Stimulated activated CD4-positive, alpha-beta T cell treated with anti-CD3 and anti-CD28 coated beads, Interleukin-1b, Interleukin-23, amount 100 ng/mL, for 4 hours (primary cell): ENCODE measurements at regions not wholly inside any gene's neighbourhood (a gene's known extent, or its start where the extent isn't known, plus 50 kb on each side); places are given as distances from the start of the nearest gene placed in this dataset.
"Not testable (repeated sequence)": the region's sequence is repeated elsewhere in the genome, so short reads cannot be mapped to it uniquely, and the experiment has no call there.

Source experiments
- DNase-seq, 2 donors: peaks; one replicate each; pipeline ENCODE4 v3.0.0-alpha.2; 2020; ENCODE audit warnings: low read depth in 2 of 2

DNA sequence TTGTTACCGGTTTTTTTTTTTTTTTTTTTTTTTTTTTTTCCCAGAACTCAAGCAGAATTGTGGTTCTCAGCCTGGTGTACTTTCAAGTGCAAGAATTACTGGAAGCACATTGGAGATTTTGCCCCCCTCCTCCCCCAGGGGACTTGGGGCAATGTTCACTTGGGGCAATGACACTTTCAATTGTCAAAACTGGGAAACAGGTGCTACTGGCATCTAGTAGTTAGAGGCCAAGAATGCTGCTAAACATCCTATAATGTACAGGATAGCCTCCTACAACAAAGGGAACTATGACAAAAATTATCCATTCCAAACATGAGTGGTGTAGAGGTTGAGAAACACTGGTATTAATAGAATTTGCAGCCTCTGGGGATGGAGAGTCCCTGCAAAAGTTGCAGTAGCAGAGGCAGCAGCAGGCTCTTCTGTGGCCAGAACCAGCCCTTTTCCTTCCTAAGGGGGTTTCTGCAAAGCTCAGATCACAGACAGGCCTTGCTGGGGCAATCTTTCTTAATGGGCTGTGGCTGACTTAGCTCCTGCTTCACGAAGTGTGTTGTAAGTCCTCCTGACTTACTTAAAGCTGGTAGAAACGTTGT is 144.3 kb upstream of the MRPS22 start:
- no peak for DNase-seq

DNA sequence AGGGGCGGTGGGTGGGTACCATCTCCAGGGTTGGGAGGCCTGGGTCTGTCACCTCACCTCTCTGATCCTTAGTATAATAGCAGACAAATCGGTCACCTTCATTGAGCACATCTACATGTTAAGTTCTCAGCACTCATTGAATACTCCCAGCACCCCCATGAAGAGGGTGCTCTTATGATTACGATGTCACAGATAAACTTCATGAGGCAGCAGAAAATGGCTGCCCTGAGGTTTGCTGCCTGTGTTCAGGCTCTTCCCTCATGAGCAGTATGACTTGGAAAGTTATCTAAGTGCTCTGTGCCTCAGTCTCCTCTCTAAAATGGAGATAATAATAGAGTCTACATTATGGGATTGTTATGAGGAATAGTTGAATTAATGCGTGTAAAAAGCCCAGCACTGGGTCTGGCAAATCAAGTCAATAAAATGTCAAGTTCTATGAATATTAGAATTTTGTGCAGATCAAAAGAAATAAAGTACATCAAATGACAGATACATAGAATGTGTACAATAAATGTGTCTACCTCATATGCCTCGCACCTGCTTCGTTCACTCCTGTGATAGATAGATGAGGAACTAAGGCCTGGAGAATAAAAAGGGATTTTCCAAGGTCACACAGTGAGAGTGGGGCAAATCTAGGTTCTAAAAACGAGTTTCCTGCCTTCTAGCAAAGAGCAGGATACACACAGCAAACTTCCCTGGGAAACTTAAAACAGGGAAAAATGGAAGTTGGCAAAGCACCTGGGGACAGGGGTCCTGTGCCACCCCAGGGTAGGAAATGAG is 142.2 kb upstream of the MRPS22 start:
- DNase-seq = no peak

DNA sequence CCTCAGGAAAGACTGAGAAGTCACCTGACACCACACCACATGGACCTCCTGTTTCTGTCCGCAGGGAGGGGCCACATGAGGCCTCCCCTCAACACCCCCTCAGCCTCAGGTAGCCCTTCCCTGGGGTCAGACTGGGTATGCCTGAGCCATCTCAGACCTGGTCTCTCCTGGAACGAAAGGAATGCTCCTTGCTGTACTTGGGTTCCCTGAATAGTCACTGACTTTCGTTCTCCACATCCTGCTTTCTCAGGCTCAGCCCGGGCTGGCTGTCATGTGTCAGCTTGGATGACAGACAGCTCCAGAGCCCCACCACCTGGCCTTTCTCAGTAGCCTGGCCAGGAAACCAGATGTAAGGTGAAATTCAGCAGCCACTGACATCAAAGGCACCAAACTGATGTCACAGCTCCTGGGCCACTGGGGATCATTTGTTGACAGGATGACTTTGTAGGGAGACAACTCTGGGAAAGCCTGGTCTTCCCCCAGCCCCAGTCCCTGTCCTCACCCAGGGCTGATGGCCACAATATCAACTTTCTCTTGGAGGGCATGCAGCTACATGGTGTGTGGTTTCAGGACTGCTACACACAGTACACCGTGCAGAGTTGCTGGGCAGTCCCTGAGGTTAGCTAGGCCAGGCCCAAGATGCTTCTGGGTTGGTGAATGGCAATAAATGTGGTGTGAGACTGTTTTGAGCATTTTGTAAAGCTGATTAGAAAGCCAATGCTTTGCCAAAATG is 141.4 kb upstream of the MRPS22 start:
- no peak for DNase-seq

DNA sequence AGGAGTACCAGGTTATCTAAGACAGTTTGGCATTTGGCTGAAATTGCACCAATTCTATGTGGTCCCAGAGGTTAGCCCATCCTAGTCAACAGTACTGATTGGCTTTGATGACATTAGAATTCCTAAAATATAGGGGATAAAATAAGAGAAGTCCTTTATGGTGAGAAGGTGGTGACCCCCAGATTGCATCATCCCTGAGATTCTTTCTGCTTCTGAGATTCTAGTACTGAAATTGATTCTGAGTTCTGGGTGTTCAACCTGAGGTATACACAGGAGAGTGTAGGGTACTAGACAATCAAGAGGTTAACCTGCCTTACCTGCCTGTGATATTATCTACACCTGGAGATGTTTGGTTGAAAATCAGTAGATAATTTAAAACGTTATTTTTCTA is 140.9 kb upstream of the MRPS22 start:
- no peak for DNase-seq

DNA sequence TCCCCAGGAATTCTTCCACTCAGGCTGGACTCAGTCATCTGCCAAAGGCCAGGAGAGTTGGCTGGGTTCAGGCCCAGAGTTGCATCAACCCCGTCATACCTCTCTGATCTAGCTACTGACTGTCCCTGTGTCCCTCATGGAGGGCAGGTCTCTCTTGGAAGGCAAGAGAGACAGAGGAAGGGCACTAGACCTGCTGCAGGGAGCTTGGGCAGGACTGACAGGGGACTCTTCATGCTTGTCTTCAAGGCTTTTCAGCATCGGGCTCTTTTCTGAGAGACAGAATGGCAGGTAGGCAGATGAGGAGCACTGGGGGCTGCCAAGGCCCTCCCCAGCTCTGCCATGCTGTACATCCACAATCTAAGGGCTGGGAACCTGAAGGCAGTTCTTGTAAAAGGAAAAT is 140.1 kb upstream of the MRPS22 start:
- no peak for DNase-seq

DNA sequence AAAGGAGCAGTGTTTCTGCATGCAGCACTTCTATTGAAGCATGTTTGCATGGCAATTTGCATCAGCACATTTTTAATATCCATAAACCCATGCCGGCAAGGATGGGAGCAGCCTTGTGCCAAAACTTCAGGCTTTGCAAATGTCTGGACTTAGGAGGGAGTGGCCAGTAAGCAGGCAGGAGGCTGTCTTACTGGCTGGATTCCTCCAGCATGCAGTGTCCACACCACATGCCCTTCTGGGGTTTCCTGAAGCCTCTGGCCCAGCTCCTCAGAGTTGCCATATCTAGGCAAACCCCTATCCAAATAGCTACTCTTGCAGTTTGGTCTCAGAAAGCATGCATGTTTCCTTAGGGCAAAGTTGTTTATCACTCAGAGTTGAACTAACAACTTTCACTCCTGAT is 139.1 kb upstream of the MRPS22 start:
- no peak for DNase-seq

DNA sequence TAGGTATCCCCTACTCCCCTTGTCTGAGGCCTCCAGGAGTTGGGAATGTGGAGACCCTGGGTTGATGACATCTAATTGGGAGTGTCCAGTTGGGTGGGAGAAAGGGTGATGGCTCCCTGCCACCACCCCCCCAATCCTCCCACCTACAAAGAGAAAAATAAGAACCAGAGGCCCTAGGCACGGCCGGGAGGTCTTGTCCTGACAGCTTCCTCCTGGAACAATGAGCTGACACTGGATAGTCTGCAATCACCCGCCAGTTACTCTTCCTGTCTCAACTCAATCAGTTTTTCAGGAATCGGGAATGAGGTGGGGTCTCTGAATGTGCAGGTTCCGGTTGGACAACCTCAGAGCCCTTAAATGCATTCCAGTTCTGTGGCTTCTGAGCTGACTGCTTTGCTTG is 129.9 kb upstream of the MRPS22 start:
- DNase-seq = no peak

DNA sequence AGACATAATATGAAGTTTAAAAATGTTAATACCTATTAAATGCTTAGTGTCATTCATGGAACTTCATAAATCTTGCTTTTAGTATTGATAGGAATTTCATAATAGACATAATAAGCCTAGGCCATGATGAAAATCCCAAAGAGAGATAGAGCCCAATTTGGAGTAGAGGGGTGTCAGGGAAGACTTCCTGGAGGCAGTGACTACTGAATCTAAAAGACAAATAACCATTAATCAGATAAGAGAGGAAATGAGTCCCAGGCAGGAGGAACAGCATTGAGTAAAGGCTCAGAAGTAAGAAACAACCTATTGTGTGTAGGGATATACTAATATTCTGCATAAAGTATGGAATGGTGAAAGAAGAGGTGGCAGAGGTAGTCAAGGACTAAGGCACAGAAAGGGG is 126.9 kb upstream of the MRPS22 start:
- DNase-seq = no peak

DNA sequence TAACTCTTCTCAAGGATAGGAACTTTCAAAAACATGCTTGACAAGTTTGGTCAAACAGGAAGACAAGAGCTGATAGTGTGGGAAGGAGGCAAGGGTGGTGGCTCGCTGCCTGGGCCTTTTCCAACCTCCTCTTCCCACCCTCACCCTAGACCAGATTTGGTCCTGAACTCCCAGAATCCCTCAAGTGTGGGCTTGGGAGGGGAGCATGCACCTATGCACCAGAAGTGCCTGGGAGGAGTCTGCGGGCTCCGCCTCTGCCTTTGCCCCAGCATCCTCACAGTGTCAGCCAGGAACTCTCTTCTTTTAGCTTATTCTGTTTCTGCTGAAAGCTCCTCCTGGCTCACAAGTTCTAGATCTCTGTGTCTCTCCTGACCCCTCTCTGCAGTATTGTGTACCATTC is 126.2 kb upstream of the MRPS22 start:
- DNase-seq = no peak

DNA sequence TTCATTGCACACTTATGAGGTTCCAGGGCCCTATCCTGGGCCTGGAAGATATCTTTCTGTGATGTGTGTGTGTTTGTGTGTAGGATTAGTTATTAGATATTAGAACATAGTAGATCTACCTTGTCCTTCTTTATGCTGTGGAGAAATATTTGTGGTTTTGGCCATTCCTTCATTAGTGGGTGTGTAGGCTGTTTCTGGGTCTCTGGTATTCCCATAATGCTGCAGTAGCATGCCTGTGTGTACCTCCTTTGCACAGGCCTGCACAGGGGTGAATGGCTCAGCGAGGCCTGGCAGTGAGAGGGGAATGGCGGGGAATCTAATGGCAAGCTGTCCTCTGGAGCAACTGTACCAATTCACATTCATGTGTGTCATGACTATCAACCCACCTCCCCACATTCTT is 125.8 kb upstream of the MRPS22 start:
- no peak for DNase-seq

DNA sequence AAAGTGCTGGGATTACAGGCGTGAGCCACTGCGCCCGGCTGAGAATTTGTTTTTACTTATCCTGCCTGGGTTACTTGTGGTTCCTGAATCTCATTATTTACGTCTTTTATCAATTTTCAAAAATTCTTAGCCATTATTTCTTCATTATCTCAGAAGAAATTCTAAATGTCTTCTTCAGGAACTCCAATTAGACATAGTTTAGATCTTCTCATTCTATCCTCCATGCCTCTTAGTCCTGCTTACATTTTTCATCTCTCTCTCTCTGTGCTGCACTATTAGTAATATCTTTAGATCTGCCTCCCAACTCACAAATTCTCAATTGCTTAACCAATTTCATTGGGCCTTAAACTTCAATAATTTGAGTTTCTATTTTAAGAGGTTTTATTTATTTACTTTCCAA is 124.4 kb upstream of the MRPS22 start:
- DNase-seq = no peak

DNA sequence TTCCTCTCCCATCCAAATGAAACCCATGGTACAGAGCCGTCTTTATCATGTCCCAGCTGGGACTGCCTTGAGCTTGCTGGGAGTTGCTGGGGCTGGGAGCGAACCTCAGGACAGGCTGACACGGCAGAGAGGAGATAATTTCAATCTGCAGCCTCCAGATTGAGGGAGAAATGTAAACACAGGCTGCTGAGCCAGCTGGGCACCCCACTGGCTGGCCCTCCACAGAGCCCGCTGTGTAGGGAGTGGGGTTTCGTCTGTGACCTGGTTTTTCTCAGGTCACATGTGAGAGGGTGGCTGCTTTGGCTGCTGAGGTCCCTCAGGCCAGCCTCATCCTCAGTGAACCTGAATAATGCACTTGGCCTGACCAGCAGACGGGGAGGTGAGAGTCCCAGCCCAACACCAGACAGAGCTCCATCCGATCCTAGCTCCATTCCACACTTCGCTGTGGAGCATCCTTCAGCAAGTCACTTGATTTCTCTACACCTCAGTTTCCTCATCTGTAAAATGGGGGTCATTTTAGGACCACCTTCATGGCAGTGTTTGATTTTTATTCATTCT is 121.6 kb upstream of the MRPS22 start:
- no peak for DNase-seq

DNA sequence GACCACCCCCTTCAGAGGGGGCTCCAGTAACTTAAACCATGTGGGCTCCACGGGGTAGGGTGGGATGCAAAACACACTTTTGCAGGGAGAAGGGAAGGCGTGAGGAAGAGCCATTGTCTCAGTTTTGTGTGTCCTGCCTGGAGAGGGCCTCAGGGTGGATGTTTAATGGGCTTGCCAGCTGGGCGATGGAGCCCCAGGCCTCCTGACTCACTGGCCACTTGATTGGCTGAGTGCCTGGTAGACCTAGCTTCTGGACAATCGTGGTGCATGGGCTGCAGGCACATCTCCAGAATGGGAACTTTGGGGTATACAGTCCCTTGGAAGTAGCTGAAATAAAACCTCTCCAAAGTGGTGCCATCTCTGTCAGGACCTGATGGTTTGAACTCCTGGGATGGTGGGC is 118.3 kb upstream of the MRPS22 start:
- DNase-seq = no peak

DNA sequence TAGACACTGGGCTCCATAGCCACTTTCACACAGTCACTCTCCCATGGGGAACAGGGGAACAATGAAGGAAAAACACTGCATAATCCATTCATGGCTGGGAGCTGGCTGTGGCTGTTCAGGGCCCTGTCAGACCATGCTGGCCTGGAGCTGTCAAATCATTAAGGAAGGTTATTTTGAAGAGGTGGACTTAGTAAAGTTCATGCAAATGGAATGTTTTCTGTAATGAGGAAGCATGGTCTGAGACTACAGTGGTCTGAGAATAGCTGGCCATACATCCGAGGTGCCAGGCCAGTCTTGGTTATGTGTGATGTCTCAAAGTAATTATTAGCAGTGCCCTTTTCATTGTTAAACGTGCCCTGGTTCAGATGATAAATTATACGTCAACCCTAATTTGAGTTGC is 117.1 kb upstream of the MRPS22 start:
- no peak for DNase-seq

DNA sequence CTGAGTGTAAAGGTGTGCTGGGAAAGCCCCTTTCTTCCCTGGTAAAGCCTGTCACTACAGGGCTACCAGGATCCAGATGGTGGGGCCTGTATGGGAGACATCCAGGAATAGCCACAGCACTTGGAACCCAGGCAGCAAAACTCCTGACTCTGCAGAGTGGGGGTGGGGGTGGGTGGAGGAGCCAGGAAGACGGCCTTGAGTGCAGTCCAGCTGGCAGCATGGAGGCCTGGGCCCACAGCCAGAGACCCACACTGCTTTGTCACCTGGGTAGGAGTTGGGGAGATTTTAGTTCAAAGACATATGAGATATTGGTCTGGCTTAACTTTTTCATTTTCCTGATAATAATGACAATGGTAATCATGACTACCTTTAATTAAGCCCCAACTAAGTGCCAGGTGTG is 116.7 kb upstream of the MRPS22 start:
- no peak for DNase-seq

DNA sequence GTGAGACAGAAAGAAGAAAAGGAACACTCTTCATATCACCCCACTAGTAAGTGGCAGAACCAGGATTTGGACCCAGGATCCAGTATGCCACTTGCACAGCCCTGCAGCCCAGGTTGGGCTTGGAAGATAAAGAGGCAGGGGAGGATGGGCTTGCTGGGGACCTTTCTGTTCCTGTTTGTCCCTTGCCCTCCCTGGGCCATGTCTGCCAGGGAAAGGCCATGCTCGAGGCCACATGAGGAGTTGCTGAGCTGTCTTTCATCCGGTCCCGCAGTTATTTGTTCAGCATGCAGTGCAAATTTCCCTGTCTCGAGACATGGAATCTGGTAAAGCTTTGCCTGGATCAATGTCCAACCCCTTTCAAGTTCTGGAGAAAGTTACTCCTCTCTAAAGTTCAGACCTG is 116.0 kb upstream of the MRPS22 start:
- DNase-seq = no peak

DNA sequence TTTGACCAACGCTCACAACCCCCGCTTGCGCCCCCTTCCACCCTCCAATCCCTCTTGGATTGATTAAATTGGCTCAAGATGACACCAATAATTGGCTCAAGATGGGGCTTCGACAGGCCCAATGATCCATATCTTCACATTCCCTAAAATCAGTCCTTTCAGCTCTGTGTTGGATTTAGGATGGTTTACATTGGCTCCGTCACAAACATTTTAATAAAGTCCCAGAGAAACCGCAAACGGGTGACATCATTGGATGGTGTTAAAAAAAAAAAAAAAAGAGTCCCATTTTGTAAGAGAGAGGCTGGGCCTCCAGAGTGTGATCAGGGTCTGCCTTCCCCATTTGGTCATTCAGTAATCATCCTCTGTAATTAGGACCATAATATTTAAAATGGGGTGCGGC is 113.4 kb upstream of the MRPS22 start:
- DNase-seq = no peak

DNA sequence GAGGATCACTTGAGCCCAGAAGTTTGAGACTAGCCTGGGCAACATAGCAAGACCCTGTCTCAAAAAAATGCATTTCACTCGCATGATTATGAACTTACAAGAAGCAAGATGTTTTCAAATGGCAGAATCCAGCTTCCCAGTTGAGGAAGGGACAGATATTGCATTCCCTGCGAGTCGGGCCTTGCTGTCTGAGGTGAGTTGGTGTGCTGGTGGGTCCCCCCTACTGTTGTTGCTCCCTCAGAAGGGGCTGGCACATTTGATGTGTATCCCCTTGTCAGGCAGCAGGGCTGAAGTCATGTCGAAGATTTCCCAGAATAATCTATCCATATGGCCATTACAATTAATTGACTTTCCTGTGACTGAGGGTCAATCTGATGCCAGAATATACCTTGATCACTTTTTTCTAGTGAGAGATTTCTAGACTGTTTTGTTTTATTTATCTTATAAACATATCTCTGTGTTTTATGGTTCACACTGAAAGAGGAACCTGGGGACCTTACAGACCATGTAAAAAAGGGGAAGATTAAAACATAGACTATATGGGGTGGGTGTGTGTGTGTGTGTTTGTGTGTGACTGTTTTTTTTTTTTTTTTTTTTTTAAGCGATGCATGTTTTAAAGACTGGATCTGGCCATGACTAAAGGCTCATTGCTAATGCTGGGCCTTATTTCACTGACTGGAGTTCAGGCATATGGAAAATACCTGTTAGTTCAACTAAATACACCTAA is 112.1 kb upstream of the MRPS22 start:
- DNase-seq = no peak

DNA sequence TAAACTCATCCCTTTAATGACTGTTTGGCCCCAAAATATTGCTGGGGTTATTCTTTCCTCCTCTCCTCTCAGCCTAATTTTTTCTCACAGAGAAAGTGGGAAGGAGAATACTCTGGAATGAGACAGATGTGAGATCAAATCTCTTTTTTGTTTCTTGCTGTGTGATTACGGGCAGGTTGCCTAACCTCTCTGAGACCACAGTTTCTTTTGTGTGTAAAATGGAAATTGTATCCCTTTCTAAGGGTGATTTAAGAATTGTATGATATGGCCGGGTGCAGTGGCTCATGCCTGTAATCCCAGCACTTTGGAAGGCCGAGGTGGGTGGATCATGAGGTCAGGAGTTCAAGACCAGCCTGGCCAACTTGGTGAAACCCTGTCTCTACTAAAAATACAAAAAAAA is 111.5 kb upstream of the MRPS22 start:
- DNase-seq = not testable (repeated sequence)

DNA sequence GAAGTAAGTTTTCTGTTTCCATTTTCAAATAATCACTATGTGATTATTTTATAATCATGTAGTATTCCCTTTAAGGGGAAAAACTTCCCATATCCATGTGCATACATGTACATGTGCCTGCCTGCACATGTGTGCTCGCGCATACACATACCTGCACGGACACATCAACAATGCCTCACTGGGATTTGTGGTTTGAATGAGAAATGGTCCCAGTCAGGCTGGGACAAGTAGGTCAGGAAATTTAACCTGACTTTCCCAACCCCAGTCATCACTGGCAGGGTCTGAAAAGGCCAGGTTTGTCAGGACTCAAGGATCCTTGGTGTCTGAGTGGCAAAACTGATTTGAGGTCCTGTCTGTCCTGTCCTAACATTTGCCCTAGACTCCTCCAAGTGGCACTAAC is 109.3 kb upstream of the MRPS22 start:
- DNase-seq = no peak

DNA sequence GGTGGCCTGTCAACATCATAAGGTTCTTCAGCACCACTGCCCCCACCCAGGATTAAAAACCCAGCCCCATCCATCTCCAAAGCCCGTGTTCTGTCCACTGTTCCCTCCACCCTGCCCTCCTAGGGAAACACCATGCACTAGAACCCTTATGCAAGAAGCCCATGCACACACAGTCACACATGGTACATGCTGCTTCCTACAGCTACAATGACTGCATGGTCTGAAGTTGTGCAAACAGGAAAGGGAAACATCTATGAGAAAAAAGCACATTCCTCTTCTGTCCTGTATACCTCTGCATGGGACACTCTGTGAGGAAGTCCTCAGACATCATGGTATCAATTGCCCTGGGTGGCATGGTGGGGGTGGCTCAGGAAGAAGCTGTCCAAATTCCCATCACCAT is 108.6 kb upstream of the MRPS22 start:
- no peak for DNase-seq

DNA sequence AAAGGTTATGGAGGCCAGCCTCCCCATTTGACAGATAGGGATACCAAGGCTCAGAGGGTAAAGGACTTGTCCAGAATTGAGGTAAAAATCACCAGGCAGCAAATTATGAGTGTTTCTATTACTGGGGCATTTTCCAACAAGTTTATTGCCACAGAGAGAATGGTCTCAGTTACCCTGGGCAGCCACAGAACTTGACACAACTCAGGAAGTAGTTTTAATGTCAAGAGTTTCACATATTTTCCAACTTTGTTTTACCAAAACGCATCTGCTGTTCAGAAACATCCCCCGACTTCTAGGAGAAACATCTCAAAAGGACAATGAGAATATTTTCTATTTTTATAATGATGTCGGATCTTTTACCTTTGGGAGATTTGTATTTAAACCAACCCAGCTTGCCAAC is 107.5 kb upstream of the MRPS22 start:
- DNase-seq = no peak
